ENCODE measurements at regions not wholly inside any gene's neighbourhood (a gene's known extent, or its start where the extent isn't known, plus 50 kb on each side); places are given as distances from the start of the nearest gene placed in this dataset.

GRCh38 chr2:176390276-176391147 is 121.3 kb downstream of the MTX2 start:
- TF ChIP-seq POLR2A (IDR thresholded peaks at IDR 0.05; ENCODE audit: insufficient read depth in 1 of 2, low read depth in 2 of 2, low read length in 2 of 2) (no peak), SP2 (CRISPR knock-in tag; IDR thresholded peaks at IDR 0.05) (no peak), IRF1 (CRISPR knock-in tag; IDR thresholded peaks at IDR 0.05; ENCODE audit: low read depth) (no peak), ZNF639 (CRISPR knock-in tag; conservative IDR thresholded peaks at IDR 0.05) (no peak), ZFP41 (CRISPR knock-in tag; IDR thresholded peaks at IDR 0.05; ENCODE audit: borderline replicate concordance) (no peak), E2F1 (CRISPR knock-in tag; IDR thresholded peaks at IDR 0.05) (no peak), TAF1 (CRISPR knock-in tag; IDR thresholded peaks at IDR 0.05) (no peak), EZH2 (conservative IDR thresholded peaks at IDR 0.05; ENCODE audit: low read depth, low read length) (no peak), CTCF (CRISPR knock-in tag; IDR thresholded peaks at IDR 0.05) (no peak)

Measured in HepG2 (cell line).